ENCODE measurements at regions not wholly inside any gene's neighbourhood (a gene's known extent, or its start where the extent isn't known, plus 50 kb on each side); places are given as distances from the start of the nearest gene placed in this dataset.
"Not testable (repeated sequence)": the region's sequence is repeated elsewhere in the genome, so short reads cannot be mapped to it uniquely, and the experiment has no call there.

- FAIRE-seq = no peak
- DNase-seq (ENCODE audit: insufficient read length, low spot score) = no peak
- TF ChIP-seq CTCF (IDR thresholded peaks at IDR 0.05; ENCODE audit: insufficient read depth, missing control alignments) = no peak
Measured at GRCh38 chr3:95240395-95240794, 1177.5 kb downstream of the NSUN3 start.

- not testable (repeated sequence) for FAIRE-seq; DNase-seq (ENCODE audit: insufficient read length, low spot score)
Measured at GRCh38 chr3:95241256-95241655, 1178.4 kb downstream of the NSUN3 start.

GRCh38 chr3:95246413-95246812, 1183.6 kb downstream of the NSUN3 start:
- no peak for TF ChIP-seq CTCF (IDR thresholded peaks at IDR 0.05; ENCODE audit: insufficient read depth, missing control alignments)
- DNase-seq (ENCODE audit: insufficient read length, low spot score) (no peak), FAIRE-seq (no peak)

GRCh38 chr3:95254061-95254460, 1191.2 kb downstream of the NSUN3 start:
- DNase-seq (ENCODE audit: insufficient read length, low spot score) = no peak
- TF ChIP-seq CTCF (IDR thresholded peaks at IDR 0.05; ENCODE audit: insufficient read depth, missing control alignments) = no peak
- no peak for FAIRE-seq

GRCh38 chr3:95254758-95255157, 1191.9 kb downstream of the NSUN3 start:
- no peak for FAIRE-seq
- DNase-seq (ENCODE audit: insufficient read length, low spot score) = no peak

GRCh38 chr3:95265129-95265528, 1202.3 kb downstream of the NSUN3 start:
- TF ChIP-seq CTCF (IDR thresholded peaks at IDR 0.05; ENCODE audit: insufficient read depth, missing control alignments) = no peak
- DNase-seq (ENCODE audit: insufficient read length, low spot score) = no peak
- FAIRE-seq = no peak

More at GRCh38 chr3:95254758-95255157, 1191.9 kb downstream of the NSUN3 start:
- no peak for TF ChIP-seq CTCF (IDR thresholded peaks at IDR 0.05; ENCODE audit: insufficient read depth, missing control alignments)

GRCh38 chr3:95271395-95271794, 1208.5 kb downstream of the NSUN3 start:
- TF ChIP-seq CTCF (IDR thresholded peaks at IDR 0.05; ENCODE audit: insufficient read depth, missing control alignments) = no peak
- DNase-seq (ENCODE audit: insufficient read length, low spot score) (no peak), FAIRE-seq (no peak)

- no peak for DNase-seq (ENCODE audit: insufficient read length, low spot score)
- FAIRE-seq = no peak
- TF ChIP-seq CTCF (IDR thresholded peaks at IDR 0.05; ENCODE audit: insufficient read depth, missing control alignments) = no peak
Measured at GRCh38 chr3:95272166-95272565, 1209.3 kb downstream of the NSUN3 start.
